ENCODE measurements at regions not wholly inside any gene's neighbourhood (a gene's known extent, or its start where the extent isn't known, plus 50 kb on each side); places are given as distances from the start of the nearest gene placed in this dataset. TPM values are rescaled to one million over a fixed set of nuclear protein-coding genes. Genes with fewer than 3 reads are reported as not detected.

Small RNA genes lying in the stretch of these regions (small RNA-seq; reads per million reads assigned to genes)
- gene RF00017, result not detected

Data from frontal cortex (tissue), 1 donor.